ENCODE measurements at regions not wholly inside any gene's neighbourhood (a gene's known extent, or its start where the extent isn't known, plus 50 kb on each side); places are given as distances from the start of the nearest gene placed in this dataset.

DNA sequence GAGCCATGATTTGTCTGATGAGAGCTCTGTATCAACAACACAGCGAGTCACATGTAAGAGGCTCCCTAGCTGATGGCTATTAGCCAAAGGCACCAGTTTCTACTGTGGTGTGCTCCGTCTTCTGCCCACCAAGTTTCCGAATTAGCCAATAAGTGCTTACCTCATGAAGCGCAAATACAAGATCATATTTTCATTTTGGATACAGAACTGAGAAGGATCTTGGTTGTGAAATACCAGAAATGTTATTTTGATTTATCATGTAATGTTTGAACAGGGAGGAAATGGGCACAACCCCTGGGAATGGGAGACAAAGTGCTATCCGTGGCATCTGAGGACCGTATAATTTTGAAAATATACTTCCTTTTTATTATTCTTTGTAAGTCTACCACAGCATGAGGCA, 234.3 kb downstream of the DACT1 start:
- TF ChIP-seq, protein P1, sequence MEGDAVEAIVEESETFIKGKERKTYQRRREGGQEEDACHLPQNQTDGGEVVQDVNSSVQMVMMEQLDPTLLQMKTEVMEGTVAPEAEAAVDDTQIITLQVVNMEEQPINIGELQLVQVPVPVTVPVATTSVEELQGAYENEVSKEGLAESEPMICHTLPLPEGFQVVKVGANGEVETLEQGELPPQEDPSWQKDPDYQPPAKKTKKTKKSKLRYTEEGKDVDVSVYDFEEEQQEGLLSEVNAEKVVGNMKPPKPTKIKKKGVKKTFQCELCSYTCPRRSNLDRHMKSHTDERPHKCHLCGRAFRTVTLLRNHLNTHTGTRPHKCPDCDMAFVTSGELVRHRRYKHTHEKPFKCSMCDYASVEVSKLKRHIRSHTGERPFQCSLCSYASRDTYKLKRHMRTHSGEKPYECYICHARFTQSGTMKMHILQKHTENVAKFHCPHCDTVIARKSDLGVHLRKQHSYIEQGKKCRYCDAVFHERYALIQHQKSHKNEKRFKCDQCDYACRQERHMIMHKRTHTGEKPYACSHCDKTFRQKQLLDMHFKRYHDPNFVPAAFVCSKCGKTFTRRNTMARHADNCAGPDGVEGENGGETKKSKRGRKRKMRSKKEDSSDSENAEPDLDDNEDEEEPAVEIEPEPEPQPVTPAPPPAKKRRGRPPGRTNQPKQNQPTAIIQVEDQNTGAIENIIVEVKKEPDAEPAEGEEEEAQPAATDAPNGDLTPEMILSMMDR (IDR thresholded peaks at IDR 0.05): no peak
- TF ChIP-seq, protein P2, sequence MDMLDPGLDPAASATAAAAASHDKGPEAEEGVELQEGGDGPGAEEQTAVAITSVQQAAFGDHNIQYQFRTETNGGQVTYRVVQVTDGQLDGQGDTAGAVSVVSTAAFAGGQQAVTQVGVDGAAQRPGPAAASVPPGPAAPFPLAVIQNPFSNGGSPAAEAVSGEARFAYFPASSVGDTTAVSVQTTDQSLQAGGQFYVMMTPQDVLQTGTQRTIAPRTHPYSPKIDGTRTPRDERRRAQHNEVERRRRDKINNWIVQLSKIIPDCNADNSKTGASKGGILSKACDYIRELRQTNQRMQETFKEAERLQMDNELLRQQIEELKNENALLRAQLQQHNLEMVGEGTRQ (IDR thresholded peaks at IDR 0.05; ENCODE audit: borderline replicate concordance, low read depth, low read length): no peak
